ENCODE measurements at regions not wholly inside any gene's neighbourhood (a gene's known extent, or its start where the extent isn't known, plus 50 kb on each side); places are given as distances from the start of the nearest gene placed in this dataset.
"Not testable (repeated sequence)": the region's sequence is repeated elsewhere in the genome, so short reads cannot be mapped to it uniquely, and the experiment has no call there.

- TF ChIP-seq, protein P1, sequence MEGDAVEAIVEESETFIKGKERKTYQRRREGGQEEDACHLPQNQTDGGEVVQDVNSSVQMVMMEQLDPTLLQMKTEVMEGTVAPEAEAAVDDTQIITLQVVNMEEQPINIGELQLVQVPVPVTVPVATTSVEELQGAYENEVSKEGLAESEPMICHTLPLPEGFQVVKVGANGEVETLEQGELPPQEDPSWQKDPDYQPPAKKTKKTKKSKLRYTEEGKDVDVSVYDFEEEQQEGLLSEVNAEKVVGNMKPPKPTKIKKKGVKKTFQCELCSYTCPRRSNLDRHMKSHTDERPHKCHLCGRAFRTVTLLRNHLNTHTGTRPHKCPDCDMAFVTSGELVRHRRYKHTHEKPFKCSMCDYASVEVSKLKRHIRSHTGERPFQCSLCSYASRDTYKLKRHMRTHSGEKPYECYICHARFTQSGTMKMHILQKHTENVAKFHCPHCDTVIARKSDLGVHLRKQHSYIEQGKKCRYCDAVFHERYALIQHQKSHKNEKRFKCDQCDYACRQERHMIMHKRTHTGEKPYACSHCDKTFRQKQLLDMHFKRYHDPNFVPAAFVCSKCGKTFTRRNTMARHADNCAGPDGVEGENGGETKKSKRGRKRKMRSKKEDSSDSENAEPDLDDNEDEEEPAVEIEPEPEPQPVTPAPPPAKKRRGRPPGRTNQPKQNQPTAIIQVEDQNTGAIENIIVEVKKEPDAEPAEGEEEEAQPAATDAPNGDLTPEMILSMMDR (conservative IDR thresholded peaks at IDR 0.05) = no peak
Observed at GRCh38 chr15:21269121-21269520, 171.2 kb downstream of the POTEB3 start.

DNA sequence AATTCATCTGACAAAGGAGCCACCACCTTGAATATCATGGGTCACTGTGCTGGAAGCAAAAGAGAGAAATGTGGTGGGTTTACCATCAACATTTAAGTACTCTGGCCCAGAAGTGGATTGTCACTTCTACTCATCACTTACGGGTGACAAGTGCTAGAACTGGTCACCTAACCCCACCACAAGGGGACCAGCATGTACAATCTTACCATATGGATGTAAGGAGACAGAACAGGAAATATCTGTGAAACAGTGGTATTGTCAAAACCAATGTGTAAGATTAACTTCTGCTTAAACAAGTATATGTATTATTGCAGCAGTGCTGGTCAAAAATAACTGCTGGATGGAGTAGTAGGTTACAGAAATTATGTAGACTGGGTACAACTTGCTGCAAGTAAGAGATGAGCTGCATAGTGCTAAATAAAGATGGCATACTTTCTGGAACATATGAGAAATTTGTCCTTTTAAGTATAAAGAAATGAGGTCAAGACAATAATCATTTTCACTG is 171.8 kb downstream of the POTEB3 start:
- TF ChIP-seq, protein P1 (conservative IDR thresholded peaks at IDR 0.05) = no peak

More at GRCh38 chr15:21269121-21269520, 171.2 kb downstream of the POTEB3 start:
- H3K27ac ChIP-seq = no peak overlapping the region

GRCh38 chr15:21267671-21268395 is 172.5 kb downstream of the POTEB3 start:
- TF ChIP-seq, protein P1 (conservative IDR thresholded peaks at IDR 0.05) = no peak
- H3K27ac ChIP-seq = no peak overlapping the region

More for the DNA sequence above, 171.8 kb downstream of the POTEB3 start:
- no peak overlapping the region for H3K27ac ChIP-seq

GRCh38 chr15:21267226-21267625 is 173.1 kb downstream of the POTEB3 start:
- TF ChIP-seq, protein P1 (conservative IDR thresholded peaks at IDR 0.05) = no peak
- no peak overlapping the region for H3K27ac ChIP-seq

- H3K27ac ChIP-seq = not testable (repeated sequence)
Observed at GRCh38 chr15:21265628-21266027, 174.7 kb downstream of the POTEB3 start.

DNA sequence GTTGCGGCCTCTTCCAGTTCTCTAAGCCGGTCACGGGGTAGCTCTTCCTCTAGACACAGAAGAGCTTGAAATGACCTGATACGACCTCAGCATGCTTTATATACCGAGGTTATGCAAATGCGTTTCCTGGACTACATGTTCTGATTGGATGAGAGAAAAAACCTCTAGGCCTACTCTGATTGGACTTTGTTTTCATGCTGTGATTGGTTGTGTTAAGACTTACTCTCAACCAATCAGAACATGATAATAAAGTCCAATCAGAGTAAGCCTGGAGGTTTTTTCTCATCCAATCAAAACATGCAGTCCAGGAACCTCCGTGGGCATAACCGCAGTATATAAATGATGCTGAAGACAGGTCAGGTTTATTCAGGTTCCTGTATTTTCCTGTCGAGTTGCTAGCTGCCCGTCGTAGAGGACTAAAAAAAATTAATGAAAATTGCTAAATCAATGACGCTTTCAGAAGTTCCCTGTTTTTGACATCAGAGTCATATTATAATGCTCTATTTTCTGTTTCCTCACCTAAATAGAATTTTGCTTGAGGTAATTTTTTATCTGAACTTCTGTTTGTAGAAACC is 177.4 kb downstream of the POTEB3 start:
- TF ChIP-seq, protein P1 (conservative IDR thresholded peaks at IDR 0.05) = no peak
- H3K27ac ChIP-seq = no peak overlapping the region

GRCh38 chr15:21261965-21262850 is 178.1 kb downstream of the POTEB3 start:
- no peak overlapping the region for H3K27ac ChIP-seq
- TF ChIP-seq, protein P1 (conservative IDR thresholded peaks at IDR 0.05) = no peak

All from VCaP (cell line).